GM19240 (cell line): ENCODE measurements at regions not wholly inside any gene's neighbourhood (a gene's known extent, or its start where the extent isn't known, plus 50 kb on each side); places are given as distances from the start of the nearest gene placed in this dataset.

Experiments
- DNase-seq: peaks from one replicate; pipeline ENCODE4 v3.0.0; 2011; ENCODE audit warnings: low spot score; ENCODE audit not compliant: insufficient read length

DNA sequence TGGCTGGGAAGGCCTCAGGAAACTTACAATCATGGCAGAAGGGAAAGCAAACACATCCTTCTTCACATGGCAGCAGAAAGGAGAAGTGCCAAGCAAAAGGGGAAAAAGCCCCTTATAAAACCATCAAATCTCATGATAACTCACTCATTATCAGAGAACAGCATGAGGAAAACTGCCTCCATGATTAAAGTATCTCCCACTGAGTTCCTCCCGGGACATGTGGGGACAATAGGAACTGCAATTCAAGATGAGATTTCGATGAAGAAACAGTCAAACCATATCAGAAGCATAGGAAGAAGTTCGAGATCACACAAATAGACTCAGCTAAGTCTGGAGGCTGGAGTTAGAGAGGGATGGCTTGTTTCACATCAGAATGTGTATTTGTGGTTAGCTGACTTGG is 869.4 kb upstream of the PHF14 start:
- DNase-seq: no peak

DNA sequence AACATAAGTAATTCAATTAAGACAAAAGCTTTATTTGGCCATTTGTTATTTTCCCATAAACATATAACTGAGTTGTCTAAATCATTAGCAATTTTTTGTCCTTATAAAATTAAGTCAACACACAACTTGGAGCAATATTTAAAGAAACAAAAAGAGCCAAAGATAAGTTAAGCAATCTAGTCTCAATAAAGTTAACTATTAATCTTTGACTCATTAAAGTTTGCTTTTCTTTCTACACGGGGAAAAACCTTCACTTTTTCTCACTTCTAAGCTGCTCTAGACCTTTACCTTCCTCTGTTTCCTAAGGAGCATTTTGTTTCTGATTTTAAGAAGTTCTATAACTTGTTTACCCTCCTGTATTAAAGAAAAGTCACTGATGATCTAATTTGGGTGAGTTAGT is 867.1 kb upstream of the PHF14 start:
- no peak for DNase-seq

DNA sequence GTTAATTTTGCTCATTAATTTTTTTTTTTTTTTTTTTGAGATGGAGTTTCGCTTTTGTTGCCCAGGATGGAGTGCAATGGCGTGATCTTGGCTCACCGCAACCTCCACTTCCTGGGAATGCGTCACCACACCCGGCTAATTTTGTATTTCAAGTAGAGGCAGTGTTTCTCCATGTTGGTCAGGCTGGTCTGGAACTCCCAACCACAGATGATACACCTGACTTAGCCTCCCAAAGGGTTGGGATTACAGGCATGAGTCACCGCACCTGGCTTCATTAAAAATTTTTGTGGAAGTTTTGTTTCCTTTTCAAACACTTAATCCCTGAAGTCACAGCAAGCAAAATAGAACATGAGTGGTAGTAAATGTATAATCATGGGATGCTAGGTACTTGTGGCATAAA is 857.2 kb upstream of the PHF14 start:
- DNase-seq: no peak

DNA sequence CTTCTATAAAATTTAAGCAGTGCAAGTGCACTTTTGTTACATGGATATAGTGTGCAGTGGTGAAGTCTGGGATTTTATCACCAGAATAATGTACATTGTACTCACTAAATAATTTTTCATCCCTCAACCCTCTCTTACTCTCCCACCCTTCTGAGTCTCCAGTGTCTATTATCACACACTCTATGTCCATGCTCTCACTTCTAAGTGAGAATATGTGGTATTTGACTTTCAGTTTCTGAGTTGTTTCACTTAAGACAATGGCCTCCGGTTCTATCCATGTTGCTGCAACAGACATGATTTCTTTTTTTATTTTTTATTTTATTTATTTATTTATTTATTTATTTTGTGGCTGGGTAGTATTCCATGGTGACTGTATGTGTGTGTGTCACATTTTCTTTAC is 855.9 kb upstream of the PHF14 start:
- DNase-seq: no peak

DNA sequence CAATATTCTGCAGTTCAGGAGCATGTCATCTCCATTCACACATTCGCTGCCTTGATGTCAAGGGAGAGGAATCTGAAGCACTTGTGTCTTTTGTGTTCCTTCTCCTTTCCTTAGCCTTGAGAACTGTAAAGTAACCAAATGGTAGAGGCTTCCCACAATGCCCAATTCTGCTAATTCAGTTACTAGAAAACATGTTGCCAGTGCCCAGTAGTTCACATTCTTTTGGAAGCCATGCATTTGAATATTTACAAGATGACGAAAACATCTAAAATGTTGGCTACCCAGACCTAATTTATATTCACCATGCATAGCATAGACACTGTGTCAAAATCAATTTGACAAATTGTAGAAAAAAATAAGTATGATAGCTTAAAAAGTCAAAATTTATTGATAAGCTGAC is 852.7 kb upstream of the PHF14 start:
- DNase-seq: no peak

DNA sequence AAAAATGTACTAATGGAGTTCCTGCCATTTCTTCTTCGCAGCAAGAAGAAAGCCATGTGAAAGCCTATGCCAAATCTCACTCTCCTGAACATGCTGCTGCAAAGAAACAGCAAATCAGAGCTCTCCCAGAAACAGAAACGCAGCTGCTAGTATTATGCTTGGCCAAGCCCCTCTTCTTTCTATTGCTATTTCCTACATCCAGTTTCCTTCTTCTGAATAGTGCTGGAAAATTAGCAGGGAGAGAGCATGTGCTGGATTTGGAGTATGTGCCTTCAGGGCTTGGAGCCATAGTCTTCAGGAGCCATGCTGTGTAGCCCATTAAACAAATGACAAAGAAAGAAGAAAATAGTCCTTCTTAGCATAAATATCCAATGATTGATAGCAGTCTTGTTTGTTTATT is 852.0 kb upstream of the PHF14 start:
- DNase-seq: no peak

DNA sequence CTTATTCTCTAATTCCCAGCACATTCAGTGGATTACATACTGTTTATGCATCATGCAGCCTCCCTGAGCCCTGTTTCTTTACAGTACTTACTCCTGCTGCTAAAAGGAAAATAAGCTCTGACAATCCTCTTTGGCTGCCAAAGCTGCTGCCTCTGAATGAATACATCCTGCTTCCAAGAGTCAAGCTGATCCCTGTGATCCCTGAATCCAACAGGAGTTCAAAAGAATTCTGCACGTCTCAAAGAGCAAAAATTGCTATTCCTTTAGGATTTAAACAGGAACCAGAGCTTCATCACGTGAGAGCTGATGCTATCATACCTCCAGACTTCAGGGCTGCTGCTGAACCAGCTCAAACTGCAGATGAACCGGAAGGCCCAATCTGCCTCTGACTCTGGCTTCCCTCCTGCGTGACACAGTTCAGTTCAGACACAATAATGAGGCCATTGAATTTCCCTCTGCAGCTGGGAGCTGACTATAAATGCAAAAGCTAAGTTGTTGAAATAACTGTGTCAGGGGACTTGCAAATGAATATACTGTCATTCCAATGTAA is 851.0 kb upstream of the PHF14 start:
- DNase-seq: no peak

DNA sequence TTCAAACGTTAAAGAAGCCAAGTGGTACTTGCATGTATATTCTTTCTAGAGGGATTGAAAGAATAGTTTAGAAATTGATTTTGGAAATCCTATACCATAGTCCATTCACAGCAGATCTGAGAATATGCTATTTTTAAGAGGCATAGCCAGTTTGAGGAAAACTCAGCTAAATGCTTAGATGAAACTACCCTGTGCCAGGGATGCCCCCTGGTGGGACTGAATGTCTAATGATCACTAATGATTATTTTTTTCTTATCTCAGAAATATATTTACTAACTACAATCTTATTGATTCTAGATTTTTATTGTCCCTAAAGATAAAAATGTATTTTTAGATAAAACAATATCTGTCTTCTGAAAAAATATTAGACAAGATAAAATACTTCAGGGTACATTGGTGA is 844.9 kb upstream of the PHF14 start:
- DNase-seq: no peak

DNA sequence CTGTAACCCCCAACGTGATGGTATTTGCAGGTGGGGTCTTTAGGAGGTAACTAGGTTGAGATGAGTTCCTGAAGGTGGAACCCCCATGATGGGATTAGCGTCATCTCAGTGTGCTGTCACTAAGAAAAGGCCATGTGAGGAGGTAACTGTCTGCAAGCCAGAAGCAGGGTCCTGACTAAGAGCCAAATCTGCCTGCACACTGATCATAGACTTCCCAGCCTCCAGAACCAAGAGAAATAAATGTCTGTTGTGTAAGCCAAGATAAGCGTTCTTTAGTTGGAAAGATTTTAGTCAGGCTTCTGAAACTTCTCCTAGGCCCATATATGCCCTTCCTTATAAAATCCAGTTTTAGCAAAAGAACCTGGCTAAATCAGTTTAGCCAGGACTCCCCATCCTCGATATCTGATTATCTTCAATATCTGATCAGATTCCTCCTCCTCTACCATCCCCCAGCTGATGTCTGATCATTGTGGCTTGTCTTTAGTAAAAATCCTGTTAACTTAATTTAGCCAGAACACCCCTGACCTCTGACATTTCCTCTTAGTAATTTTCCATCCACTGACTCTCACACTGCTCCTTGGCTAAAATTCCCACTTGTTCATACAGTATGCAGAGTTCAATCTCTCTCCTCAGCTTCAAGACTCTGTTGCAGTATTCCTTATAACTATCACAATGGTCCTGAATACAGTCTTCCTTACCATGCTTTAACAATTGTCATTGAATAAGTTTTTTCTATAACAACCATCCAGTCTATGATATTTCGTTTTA is 835.4 kb upstream of the PHF14 start:
- DNase-seq: no peak

DNA sequence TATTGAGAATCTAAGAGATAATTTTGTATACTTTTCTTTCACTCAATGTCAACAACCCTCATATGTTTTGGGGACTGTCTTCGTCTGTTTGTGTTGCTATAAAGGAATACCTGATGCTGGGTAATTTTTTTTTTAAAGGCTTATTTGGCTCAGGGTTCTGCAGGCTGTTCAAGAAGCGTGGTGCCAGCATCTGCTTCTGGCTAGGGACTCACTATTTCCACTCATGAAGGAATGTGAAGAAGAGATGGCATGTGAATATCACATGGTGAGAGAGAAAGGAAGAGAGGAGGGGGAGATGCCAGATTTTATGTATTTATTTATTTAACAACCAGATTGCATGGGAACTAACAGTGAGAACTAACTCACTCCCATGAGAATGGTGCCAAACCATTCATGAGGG is 827.4 kb upstream of the PHF14 start:
- no peak for DNase-seq

DNA sequence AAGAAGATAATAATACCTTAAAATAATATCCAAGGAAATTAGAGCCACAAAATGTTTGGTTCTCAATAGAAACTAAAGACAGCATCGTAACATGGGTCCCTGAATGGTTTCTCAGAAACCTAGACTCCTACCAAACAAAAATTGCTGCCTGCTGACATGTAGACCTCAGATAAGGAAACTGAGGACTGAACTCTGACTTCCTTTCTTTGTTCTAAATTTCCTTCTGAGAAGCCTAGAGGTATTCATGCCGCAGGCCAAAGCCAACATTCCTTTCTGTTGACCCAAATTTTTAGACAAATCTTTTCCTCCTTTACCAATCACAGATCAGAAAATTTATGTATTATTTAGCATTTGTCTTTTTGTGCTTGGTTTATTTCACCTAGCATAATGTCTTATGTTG is 816.7 kb upstream of the PHF14 start:
- DNase-seq: no peak

DNA sequence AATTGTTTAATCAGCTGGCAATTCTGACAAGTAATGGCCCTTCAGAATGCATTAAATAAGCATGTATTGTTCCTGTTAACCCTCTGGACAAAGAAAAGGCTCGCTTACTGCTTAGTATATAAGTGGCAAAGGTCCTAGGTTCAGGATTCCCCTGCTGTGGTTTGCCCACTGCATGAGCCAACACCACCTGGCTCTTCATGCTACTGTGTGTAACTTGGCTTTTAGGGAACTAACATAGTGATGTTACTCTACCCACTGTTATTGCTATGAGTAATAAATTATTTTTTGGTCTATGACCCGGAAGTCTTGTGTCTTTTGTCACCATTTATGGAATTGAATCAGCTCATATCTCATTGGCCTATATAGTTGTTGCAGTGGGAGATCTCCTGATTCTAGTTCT is 791.7 kb upstream of the PHF14 start:
- DNase-seq: no peak

DNA sequence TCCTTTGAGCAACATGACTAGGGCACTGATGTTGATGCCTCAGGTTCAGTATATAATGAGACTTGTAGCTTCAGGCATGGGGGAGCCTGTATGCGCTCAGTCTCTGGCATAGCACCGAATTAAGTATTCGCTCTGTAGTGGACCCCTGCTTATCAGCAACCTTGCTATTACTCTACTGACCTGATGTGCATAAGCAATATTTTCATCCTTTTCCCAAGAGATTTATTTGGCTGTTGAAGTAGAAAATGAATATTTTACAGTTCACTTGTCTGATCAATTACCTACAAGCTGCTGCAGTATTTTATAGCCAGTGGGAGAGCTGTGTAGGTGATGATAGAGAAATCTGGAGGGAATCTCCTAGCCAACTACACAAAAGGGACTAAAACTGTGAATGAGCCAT is 781.6 kb upstream of the PHF14 start:
- no peak for DNase-seq

DNA sequence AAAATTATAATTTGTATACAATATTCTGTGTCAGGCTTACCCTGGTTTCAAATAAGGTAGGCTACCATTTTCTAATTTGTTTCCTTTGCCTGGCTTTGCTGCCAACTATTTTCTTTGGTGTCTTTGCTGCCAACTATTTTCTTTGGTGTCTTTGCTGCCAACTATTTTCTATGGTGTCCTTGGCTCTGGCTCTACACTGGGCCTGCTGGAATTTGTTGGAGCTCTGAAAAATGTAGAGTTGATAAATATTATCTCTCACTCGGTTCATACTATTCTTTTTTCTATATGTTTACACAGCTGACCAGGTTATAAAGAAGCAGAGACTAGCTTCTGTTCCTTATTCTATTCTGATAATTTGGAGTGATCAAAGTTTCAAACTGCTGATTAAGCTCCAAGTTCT is 768.0 kb upstream of the PHF14 start:
- no peak for DNase-seq

DNA sequence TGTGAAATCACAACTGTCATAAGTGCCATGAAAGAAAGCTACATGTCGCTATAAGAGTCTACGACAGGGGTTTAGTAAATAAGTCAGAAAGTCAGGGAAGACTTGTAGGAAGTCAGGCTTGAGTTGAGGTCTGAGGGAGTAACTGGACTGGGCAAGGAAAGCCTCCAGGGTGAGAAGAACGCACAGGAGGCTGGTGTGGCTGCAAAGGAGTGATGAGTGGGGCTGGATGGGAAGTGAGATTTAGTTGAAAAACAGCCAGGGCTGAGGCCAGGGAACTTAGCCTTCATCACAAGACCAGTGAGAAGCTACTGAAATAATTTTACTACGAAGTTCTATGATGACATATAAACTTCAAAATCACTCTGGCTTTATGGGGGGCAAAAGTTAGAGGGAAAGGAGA is 763.7 kb upstream of the PHF14 start:
- DNase-seq: no peak

DNA sequence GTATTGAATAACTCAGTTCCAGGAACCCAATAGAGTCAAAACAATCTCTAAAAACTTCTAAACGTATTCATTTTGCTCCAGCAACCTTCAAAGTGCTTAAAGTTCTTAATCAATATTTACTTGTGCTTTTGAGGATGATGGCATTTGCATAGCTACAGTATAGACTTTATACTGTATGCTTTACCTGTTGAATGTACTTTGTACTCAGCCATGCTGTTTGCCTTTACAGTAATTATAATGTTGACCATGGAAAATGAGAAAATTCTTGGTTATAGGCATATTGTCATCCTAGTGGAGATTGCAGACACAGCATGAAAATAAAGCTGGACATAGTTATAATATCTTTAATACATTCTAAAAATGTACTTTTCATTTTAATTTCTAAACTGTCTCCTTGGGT is 762.7 kb upstream of the PHF14 start:
- no peak for DNase-seq

DNA sequence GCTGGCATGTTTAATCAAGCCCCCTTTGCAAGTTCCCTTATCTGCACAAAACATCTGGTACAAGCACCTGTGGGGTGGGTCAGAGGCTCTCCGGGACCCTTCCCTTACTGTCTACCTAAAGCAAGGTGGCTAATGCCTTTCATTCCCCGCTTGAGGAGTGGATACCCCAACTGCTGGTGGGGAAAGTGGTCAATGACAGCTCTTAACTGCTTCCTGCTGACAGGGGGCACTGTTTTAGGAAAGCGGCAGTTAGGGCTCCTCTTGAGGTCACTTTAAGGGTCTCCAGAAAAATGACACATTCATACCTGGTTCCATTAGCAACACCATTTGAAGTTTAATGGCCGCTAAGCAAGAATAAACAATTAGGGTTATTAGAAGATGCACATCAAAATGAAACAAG is 761.8 kb upstream of the PHF14 start:
- DNase-seq: no peak

DNA sequence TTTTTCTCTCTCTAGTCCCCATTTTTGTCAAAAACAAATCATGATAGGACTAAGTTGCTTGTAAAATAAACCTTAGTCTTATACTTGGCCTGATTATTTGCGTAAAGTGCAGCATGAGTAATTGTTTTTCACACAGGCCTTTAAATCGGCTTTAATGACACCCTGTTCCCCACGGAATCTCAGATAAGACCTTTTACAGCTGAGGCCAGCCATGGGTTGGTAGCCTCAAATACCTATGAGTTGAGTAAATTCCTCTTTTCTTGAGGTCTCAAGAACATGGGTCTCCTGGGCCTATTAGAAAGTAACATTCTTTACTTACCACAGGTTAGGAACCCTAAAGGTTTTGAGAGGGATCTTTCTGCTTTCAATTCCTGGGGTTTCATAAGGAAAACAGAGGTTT is 761.0 kb upstream of the PHF14 start:
- no peak for DNase-seq

DNA sequence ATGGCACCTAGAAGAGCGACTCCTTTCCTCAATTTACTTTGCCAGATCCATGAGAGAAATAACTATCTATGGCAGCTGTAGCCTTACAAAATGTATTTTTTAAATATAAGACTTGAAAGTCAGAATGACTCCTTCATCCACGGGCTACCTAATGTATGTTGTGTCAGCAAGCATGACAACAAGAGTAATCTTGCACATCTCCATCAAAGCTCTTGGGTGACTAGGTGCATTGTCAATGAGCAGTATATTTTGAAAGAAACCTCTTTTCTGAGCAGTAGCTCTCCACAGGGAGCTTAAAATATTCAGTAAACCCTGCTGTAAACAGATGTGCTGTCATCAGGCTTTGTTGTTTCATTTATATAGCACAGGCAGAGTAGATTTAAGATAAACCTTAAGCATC is 757.2 kb upstream of the PHF14 start:
- DNase-seq: no peak

DNA sequence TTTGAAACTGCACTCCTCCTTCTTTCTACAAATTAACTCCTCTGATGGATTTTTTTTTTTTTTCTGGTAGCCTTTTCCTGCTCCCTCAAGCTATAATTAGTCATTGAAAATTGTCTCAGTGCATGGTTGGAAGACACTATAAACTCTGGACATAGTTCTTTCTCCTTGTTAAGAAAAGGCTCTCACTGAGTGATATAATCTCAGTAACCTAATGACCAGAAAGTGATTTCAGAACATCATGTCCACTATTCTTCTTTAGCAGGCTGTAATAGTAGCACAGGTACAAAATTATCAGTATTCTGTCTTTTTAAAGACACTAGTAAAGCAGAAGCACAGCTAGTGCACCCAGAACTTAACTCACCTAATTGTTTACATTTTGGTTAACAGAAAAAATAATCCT is 752.6 kb upstream of the PHF14 start:
- DNase-seq: no peak

DNA sequence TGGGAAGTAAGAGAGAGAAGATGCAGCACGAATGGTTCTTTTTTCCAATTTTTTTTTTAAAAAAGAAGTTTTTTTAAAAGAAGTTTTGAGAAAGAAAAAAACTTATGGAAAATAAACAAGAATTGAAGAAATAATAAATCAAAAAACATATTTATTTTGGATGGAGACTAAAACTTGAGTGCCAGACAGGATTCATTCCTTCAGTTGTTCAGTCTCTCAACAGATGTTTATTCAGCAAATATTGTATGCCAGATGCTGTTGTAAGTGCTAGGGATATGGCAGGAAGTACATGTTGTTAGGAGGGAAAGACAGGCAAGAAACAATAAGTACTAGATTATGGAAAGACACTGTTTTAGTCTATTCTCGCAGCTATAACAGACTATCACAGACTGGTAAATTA is 750.7 kb upstream of the PHF14 start:
- no peak for DNase-seq

DNA sequence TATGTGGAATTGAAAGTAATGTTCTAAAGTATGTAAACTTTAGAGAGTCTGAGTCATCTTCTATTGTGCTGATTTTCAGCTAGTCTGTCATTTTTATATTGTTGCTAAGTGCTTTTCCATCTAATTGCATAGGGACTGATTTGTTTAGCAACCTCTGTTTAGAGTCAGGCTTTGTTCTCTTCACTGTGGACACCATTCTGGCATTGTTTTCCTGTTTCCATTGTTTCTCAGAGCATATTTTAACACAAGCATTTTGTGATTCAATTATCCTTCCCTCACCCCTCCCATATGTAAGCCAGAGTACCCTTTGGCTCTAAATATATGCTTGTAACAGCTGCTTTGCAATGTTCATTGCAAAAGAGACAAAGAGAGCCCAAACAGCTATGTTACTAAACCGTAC is 748.4 kb upstream of the PHF14 start:
- no peak for DNase-seq

DNA sequence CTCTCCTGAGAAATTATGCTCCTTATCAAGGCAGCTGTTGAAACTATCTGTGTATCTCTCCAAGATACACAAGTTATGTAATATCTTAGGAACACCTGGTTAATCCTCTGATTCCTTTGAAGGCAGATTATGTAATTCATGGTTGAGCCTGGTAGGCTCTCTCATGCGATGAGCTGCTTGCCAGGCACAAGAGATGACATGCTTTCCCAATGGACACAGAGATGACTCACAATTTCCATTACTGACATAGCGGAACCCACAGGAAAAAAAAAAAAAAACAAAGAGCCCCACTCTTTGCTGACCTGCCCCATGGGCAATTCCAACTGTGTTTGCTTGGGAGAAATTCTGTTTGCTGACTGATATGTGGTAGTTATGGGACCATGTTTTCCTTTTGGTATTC is 736.4 kb upstream of the PHF14 start:
- DNase-seq: no peak

DNA sequence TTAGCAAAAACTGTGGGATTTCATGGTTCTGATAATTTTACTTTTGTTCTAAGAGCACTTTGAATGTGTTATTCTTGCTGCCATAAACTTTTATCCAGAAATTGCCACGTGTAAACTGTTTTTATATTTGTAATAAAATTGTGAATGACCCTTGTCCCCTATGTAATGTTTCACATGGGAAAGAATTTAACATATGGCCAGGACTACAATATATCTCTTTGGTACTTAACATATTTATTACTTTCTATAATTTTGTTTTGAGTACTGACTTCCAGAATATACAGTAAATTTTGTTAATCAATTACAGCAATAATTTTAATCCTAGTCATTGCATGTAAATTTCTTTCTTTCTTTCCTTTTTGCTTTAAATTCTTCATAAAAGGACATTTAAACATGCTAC is 735.0 kb upstream of the PHF14 start:
- no peak for DNase-seq
